Epithelial cell of esophagus (primary cell): ENCODE measurements at regions not wholly inside any gene's neighbourhood (a gene's known extent, or its start where the extent isn't known, plus 50 kb on each side); places are given as distances from the start of the nearest gene placed in this dataset.

Source experiments
- DNase-seq: peaks from one replicate; pipeline ENCODE4 v3.0.0; 2010; ENCODE audit warnings: low read depth
- H3K4me3 ChIP-seq: 2 replicates; pipeline ENCODE4 v1.5.1; 2011; ENCODE audit warnings: mild to moderate bottlenecking, low read length, control low read depth
- CTCF ChIP-seq: IDR thresholded peaks from 2 replicates; pipeline ENCODE4 v1.5.1; 2011; ENCODE audit warnings: low read depth, mild to moderate bottlenecking, low read length, control low read depth, inconsistent platforms; ENCODE audit not compliant: insufficient read depth; ENCODE audit errors: missing control alignments

GRCh38 chrX:137194164-137194563, 160.4 kb upstream of the GPR101 start:
- DNase-seq = peak; percentile 36
- peak; percentile 46 for TF ChIP-seq CTCF
- no peak overlapping the region for H3K4me3 ChIP-seq

GRCh38 chrX:137187540-137187939, 153.7 kb upstream of the GPR101 start:
- TF ChIP-seq CTCF = no peak
- DNase-seq = no peak

GRCh38 chrX:137178392-137178791, 144.6 kb upstream of the GPR101 start:
- no peak for DNase-seq
- TF ChIP-seq CTCF = no peak
- no peak overlapping the region for H3K4me3 ChIP-seq

More at GRCh38 chrX:137187540-137187939, 153.7 kb upstream of the GPR101 start:
- H3K4me3 ChIP-seq = no peak overlapping the region

- no peak for DNase-seq
- H3K4me3 ChIP-seq = no peak overlapping the region
- no peak for TF ChIP-seq CTCF
Measured at GRCh38 chrX:137172317-137172948, 138.6 kb upstream of the GPR101 start.

GRCh38 chrX:137171626-137172025, 137.8 kb upstream of the GPR101 start:
- H3K4me3 ChIP-seq = no peak overlapping the region
- TF ChIP-seq CTCF = no peak
- no peak for DNase-seq

- peak; percentile 19 for TF ChIP-seq CTCF
- H3K4me3 ChIP-seq = no peak overlapping the region
- DNase-seq = peak; percentile 0
Measured at GRCh38 chrX:137166591-137166990, 132.8 kb upstream of the GPR101 start.

GRCh38 chrX:137164329-137164728, 130.5 kb upstream of the GPR101 start:
- DNase-seq = no peak
- TF ChIP-seq CTCF = no peak
- no peak overlapping the region for H3K4me3 ChIP-seq
